Transverse colon (tissue), 4 donors: ENCODE measurements at regions not wholly inside any gene's neighbourhood (a gene's known extent, or its start where the extent isn't known, plus 50 kb on each side); places are given as distances from the start of the nearest gene placed in this dataset.

Experiments
- CTCF ChIP-seq, 5 experiments: fragments of 200-600 bp in 3 of 5; fragments of 450-650 bp in 2 of 5; sonication (generic) in 3 of 5; IDR thresholded peaks; 1 replicate in 2 of 5; 2 replicates in 3 of 5; pipeline ENCODE4 v1.5.1; 2016 to 2017; ENCODE audit warnings: antibody characterized with exemption in 5 of 5, inconsistent platforms in 3 of 5, mild to moderate bottlenecking in 2 of 5, moderate library complexity in 1 of 5
- POLR2A ChIP-seq: fragments of 450-650 bp; IDR thresholded peaks from one replicate; pipeline ENCODE4 v1.6.1; 2016; ENCODE audit warnings: antibody characterized with exemption, mild to moderate bottlenecking, moderate library complexity
- POLR2AphosphoS5 ChIP-seq, 3 donors: sonication (generic); formaldehyde crosslinking; IDR thresholded peaks; one replicate each; pipeline ENCODE4 v1.6.1; 2016; ENCODE audit warnings: antibody characterized with exemption in 3 of 3

GRCh38 chr1:219277304-219278105, 103.8 kb downstream of the LYPLAL1 start:
- TF ChIP-seq CTCF (IDR thresholded peaks at IDR 0.05) (no peak), POLR2AphosphoS5 (IDR thresholded peaks at IDR 0.05) (no peak), POLR2A (no peak)
